GM10266 (cell line): ENCODE measurements at regions not wholly inside any gene's neighbourhood (a gene's known extent, or its start where the extent isn't known, plus 50 kb on each side); places are given as distances from the start of the nearest gene placed in this dataset.

ENCODE experiments used
- DNase-seq: peaks from one replicate; pipeline ENCODE4 v3.0.0; 2012; ENCODE audit errors: extremely low spot score
- TF ChIP-seq, protein P1 (sequence below): IDR thresholded peaks from 2 replicates; pipeline ENCODE4 v1.5.1; 2012; ENCODE audit warnings: mild to moderate bottlenecking, low read depth; ENCODE audit not compliant: control insufficient read depth, insufficient read depth; ENCODE audit errors: missing control alignments

GRCh38 chr7:45511721-45512597, 62.2 kb upstream of the ADCY1 start:
- TF ChIP-seq, protein P1, sequence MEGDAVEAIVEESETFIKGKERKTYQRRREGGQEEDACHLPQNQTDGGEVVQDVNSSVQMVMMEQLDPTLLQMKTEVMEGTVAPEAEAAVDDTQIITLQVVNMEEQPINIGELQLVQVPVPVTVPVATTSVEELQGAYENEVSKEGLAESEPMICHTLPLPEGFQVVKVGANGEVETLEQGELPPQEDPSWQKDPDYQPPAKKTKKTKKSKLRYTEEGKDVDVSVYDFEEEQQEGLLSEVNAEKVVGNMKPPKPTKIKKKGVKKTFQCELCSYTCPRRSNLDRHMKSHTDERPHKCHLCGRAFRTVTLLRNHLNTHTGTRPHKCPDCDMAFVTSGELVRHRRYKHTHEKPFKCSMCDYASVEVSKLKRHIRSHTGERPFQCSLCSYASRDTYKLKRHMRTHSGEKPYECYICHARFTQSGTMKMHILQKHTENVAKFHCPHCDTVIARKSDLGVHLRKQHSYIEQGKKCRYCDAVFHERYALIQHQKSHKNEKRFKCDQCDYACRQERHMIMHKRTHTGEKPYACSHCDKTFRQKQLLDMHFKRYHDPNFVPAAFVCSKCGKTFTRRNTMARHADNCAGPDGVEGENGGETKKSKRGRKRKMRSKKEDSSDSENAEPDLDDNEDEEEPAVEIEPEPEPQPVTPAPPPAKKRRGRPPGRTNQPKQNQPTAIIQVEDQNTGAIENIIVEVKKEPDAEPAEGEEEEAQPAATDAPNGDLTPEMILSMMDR, result no peak
- DNase-seq, result no peak

DNA sequence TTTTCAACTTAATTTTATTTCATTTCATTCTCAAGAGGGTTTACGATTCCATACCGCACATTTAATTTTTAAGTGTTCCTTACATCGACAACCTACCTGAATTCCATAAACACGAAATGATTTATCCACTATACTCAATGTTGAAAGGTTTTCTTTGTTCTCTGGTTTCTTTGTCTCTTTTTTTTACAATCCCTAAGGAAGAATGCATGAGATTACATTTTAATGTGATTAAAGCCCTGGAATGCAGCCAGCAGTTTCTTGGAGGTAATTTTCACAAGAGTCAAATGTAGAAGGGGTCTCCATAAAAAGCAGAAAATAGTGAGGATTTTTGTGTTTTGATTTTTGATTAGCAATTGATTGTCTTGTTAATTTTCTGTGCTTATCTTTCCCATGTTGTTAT, 59.2 kb upstream of the ADCY1 start:
- DNase-seq, result no peak
- TF ChIP-seq, protein P1, result no peak

GRCh38 chr7:45515346-45515745, 58.8 kb upstream of the ADCY1 start:
- TF ChIP-seq, protein P1, result no peak
- DNase-seq, result no peak
